ENCODE measurements at regions not wholly inside any gene's neighbourhood (a gene's known extent, or its start where the extent isn't known, plus 50 kb on each side); places are given as distances from the start of the nearest gene placed in this dataset.

DNA sequence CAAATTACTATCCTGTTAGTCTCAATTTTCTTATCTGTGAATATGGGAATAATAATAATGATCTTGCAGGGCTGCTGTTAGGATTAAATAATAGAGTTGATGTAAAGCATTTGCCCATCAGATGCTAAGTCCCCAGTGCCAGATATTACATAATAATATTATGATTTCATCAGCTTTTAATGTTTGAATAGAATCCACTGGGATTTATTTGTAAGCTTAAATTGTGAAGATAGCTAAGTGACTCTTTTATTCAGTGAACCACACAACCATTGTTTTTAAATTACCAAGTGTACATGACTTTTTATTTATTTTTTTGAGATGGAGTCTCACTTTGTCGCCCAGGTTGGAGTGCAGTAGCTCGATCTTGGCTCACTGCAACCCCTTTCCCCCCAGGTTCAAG, 510.3 kb upstream of the DPP6 start:
- H3K27ac Mint-ChIP-seq (ENCODE audit: unreplicated experiment) = no peak overlapping the region
- H3K36me3 Mint-ChIP-seq (ENCODE audit: unreplicated experiment) = no peaks in the 10 kb centered on the region
- TF ChIP-seq, protein P1, sequence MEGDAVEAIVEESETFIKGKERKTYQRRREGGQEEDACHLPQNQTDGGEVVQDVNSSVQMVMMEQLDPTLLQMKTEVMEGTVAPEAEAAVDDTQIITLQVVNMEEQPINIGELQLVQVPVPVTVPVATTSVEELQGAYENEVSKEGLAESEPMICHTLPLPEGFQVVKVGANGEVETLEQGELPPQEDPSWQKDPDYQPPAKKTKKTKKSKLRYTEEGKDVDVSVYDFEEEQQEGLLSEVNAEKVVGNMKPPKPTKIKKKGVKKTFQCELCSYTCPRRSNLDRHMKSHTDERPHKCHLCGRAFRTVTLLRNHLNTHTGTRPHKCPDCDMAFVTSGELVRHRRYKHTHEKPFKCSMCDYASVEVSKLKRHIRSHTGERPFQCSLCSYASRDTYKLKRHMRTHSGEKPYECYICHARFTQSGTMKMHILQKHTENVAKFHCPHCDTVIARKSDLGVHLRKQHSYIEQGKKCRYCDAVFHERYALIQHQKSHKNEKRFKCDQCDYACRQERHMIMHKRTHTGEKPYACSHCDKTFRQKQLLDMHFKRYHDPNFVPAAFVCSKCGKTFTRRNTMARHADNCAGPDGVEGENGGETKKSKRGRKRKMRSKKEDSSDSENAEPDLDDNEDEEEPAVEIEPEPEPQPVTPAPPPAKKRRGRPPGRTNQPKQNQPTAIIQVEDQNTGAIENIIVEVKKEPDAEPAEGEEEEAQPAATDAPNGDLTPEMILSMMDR (IDR thresholded peaks at IDR 0.05) = no peak
- peaks cover 53% of the 10 kb centered on the region for H3K9me3 Mint-ChIP-seq (ENCODE audit: unreplicated experiment)
- H3K27me3 Mint-ChIP-seq (ENCODE audit: unreplicated experiment) = no peaks in the 10 kb centered on the region
- H3K4me3 Mint-ChIP-seq (ENCODE audit: unreplicated experiment) = no peak overlapping the region
- no peak for DNase-seq (ENCODE audit: extremely low spot score, unreplicated experiment)
- H3K4me1 Mint-ChIP-seq (ENCODE audit: unreplicated experiment) = no peaks in the 10 kb centered on the region

DNA sequence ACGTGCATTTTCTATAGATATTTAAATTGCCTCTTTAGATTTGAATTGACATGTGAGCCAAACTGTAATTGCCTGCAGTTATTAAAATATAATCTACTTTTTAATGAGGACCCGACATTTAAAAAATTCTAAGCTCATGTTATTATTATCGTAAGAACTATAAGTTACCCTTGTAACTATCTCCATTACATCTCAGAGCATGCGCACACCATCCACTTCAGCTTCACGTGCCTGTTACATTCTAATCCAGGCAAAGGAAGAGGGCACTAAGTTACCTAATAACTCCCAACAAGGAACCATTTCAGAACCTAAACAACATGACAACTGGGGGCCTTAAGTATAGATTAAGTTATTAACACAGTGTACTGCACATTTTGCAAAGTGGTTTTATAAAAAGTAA, 509.0 kb upstream of the DPP6 start:
- DNase-seq (ENCODE audit: extremely low spot score, unreplicated experiment) = no peak
- Mint-ChIP-seq H3K4me3 (ENCODE audit: unreplicated experiment) (no peak overlapping the region), H3K27me3 (ENCODE audit: unreplicated experiment) (no peaks in the 10 kb centered on the region), H3K9me3 (ENCODE audit: unreplicated experiment) (peaks cover 50% of the 10 kb centered on the region), H3K36me3 (ENCODE audit: unreplicated experiment) (no peaks in the 10 kb centered on the region), H3K4me1 (ENCODE audit: unreplicated experiment) (no peaks in the 10 kb centered on the region), H3K27ac (ENCODE audit: unreplicated experiment) (no peak overlapping the region)
- TF ChIP-seq, protein P1 (IDR thresholded peaks at IDR 0.05) = no peak

DNA sequence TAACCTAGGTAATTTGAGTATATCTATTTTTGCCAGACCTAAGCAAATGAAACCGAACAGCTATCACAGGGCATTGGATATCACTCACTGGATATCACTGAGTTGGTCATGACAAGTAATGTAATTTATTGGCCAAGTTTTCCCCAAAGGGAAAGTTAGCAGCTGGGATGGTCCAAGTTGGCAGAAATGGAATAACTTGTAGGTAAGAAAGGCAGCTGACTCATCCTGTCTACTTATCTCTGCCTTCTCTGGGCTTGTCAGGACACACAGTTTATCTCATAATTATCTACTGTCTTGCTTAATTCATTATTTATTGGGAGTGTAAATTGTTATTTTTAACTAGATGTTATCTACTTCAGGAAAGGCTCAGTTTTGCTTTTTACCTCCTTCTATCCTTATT, 502.0 kb upstream of the DPP6 start:
- TF ChIP-seq, protein P1 (IDR thresholded peaks at IDR 0.05) = no peak
- Mint-ChIP-seq H3K4me3 (ENCODE audit: unreplicated experiment) (no peak overlapping the region), H3K36me3 (ENCODE audit: unreplicated experiment) (peaks cover 1% of the 10 kb centered on the region), H3K27me3 (ENCODE audit: unreplicated experiment) (no peaks in the 10 kb centered on the region), H3K27ac (ENCODE audit: unreplicated experiment) (no peak overlapping the region), H3K9me3 (ENCODE audit: unreplicated experiment) (peaks cover 52% of the 10 kb centered on the region), H3K4me1 (ENCODE audit: unreplicated experiment) (no peaks in the 10 kb centered on the region)
- DNase-seq (ENCODE audit: extremely low spot score, unreplicated experiment) = no peak

DNA sequence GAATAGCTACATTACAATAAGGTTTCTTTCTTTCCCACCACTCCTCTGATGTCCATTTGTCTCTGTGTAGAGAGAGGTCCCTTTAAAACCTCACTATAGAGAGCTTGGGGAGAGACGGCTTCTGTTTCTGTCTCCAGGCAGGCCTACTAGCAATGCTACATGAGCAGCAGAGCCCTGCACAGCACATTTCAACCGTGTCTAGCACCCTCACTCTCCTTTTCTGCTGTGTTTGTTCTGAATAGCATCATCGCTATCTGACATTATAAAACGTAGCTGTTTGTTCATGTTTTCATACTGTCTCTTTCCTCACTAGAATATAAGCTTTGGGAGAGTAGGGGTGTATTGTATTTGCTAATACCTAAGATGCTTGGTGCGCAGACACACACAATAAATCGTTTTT, 487.8 kb upstream of the DPP6 start:
- no peaks in the 10 kb centered on the region for H3K27me3 Mint-ChIP-seq (ENCODE audit: unreplicated experiment)
- no peak overlapping the region for H3K27ac Mint-ChIP-seq (ENCODE audit: unreplicated experiment)
- H3K4me3 Mint-ChIP-seq (ENCODE audit: unreplicated experiment) = no peak overlapping the region
- no peak for DNase-seq (ENCODE audit: extremely low spot score, unreplicated experiment)
- H3K9me3 Mint-ChIP-seq (ENCODE audit: unreplicated experiment) = peaks cover 62% of the 10 kb centered on the region
- TF ChIP-seq, protein P1 (IDR thresholded peaks at IDR 0.05) = no peak
- no peaks in the 10 kb centered on the region for H3K36me3 Mint-ChIP-seq (ENCODE audit: unreplicated experiment)
- H3K4me1 Mint-ChIP-seq (ENCODE audit: unreplicated experiment) = no peaks in the 10 kb centered on the region

DNA sequence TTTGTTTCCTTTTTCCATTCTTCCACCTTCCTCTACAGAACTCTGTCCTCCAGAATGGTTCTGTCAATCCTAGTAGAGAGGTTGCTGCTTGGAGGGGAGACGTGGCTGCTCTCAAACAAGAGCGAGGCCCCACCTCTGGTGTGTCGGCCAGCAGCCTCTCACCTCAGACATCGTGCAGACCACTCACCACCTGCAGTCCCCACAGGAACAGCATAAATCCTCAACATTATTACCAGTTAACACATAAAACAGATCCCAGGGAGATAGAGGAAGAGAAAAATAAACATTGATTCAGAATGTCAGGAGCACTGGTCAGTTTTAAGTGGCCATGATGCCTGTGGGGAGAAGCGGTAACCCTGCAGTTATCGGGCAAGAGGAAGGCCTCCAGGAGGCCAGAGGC, 485.9 kb upstream of the DPP6 start:
- no peaks in the 10 kb centered on the region for H3K36me3 Mint-ChIP-seq (ENCODE audit: unreplicated experiment)
- H3K4me3 Mint-ChIP-seq (ENCODE audit: unreplicated experiment) = no peak overlapping the region
- H3K27me3 Mint-ChIP-seq (ENCODE audit: unreplicated experiment) = no peaks in the 10 kb centered on the region
- DNase-seq (ENCODE audit: extremely low spot score, unreplicated experiment) = no peak
- no peak overlapping the region for H3K27ac Mint-ChIP-seq (ENCODE audit: unreplicated experiment)
- no peaks in the 10 kb centered on the region for H3K4me1 Mint-ChIP-seq (ENCODE audit: unreplicated experiment)
- TF ChIP-seq, protein P1 (IDR thresholded peaks at IDR 0.05) = no peak
- H3K9me3 Mint-ChIP-seq (ENCODE audit: unreplicated experiment) = peaks cover 70% of the 10 kb centered on the region

Measured in osteocyte (in vitro differentiated cells).